ENCODE measurements at regions not wholly inside any gene's neighbourhood (a gene's known extent, or its start where the extent isn't known, plus 50 kb on each side); places are given as distances from the start of the nearest gene placed in this dataset.
"Not testable (repeated sequence)": the region's sequence is repeated elsewhere in the genome, so short reads cannot be mapped to it uniquely, and the experiment has no call there.

DNA sequence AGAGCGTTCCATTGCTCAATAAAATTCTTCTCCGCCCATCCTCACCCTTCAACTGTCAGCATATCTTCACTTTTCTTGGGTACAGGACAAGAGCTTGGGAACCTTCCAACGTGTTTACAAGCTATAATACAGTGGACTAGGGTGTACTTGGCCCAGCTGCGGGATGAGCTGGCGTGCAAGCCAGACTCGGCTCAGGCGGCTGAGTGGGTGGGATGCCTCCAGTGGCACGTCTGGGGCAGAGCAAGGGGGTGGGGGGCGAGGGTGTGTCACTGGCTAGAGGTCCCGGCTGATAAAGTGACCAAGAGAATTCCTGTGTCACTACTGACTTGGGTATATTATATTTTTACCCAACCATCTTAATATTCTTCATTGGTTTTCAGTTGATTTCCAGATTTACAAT is 179.7 kb downstream of the EVA1A start:
- no peak for FAIRE-seq

DNA sequence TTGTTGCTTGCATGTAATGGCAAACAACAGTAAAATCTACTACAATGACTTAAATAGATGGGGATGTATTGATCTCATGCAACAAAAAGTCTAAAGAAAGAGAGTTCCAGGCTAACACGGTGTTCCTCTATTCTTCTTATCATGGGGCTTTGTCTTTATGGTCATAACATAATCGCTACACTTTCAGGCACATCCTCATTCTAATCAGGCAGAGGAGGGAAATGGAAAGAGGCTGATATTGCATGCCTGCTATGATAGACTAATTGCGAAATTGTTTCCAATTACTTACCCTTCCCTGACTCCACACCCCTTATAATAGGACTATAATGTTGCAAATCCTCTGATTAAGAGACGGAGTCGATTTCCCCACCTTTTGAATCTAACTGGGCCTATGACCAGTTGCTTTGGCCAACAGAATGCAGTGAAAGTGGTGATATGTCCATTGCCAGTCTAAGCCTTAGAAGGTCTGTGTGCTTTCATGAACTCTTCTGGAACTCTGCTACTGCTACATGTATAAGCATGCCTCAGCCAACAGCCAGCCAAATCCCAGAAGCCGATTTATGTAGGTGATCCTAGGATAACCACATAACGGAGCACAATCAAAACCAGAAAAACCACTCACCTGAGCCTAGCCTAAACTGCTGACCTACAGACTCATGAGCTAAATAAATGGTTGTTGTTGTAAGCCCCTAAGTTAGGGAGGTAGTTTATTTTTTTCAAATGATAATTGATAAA is 180.3 kb upstream of the TACR1 start:
- FAIRE-seq: no peak

DNA sequence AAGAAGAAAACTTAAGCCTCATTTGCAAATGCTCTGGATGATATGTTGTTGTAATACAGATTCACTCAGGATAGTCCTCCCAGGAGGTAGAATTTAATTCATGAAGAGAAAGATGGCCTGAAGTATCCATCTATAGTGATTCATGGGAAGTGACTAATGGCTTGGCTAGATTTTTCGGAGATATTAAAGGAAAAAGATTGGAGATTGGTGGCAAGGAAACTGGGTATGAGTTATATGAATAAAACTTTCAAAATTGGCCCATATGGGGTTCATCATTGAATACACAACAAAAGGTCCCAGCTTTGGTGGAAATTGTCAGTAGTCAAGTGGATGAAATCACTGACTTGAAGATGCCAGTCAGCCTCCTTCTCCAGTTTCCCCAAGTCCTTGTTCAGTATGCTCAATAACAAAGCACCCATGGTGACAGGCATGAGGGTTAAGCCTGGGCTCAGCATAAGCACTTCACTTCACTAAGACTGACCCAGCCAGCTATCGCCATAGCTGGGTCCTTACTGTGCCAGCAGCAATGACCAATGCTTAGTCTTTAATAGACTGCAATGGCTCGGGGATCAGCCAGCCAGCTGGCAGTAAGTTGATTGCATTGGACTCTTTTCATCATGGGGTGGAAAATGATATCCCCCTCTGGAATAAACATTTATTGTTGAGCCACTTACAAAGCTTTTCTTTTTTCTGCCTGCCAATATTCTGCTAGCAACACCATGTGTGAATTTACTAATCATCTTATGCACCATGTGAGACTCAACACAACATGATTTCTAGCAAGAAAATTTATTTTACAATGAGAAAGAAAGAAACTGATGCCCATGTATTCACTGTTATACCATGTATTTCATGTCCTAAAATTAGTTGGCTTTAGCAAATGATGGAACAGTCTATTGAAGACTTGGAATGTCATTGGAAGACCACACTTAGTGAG is 176.6 kb upstream of the TACR1 start:
- FAIRE-seq: no peak

GRCh38 chr2:75374414-75374957 is 175.2 kb upstream of the TACR1 start:
- not testable (repeated sequence) for FAIRE-seq

- FAIRE-seq: no peak
Observed at GRCh38 chr2:75367401-75367800, 168.1 kb upstream of the TACR1 start.

DNA sequence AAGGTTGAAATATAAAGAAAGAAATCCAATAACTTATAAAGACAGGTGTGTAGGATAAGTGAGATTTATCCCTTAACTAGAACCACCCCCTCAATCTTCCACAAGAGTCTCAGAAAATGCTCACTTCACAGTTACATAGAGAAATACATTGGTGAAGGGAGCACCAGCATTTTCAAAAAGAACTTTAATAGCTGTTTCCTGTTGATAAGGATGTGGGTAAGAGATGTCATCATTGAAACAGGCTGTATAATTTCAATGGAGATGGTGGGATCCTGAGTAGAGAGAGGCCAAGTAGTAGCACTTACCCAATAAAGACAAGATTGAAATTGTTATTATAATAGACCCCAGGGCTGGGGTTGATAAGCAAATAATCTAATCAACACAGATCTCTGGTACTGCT is 162.2 kb upstream of the TACR1 start:
- FAIRE-seq: no peak

GRCh38 chr2:75360945-75361344 is 161.6 kb upstream of the TACR1 start:
- no peak for FAIRE-seq

- FAIRE-seq: no peak
Observed at GRCh38 chr2:75356865-75357264, 157.5 kb upstream of the TACR1 start.

GRCh38 chr2:75353131-75353530 is 153.8 kb upstream of the TACR1 start:
- FAIRE-seq: no peak

- no peak for FAIRE-seq
Observed at GRCh38 chr2:75348307-75348706, 149.0 kb upstream of the TACR1 start.

- FAIRE-seq: no peak
Observed at GRCh38 chr2:75344146-75344545, 144.8 kb upstream of the TACR1 start.

- FAIRE-seq: no peak
Observed at GRCh38 chr2:75342504-75343175, 143.3 kb upstream of the TACR1 start.

- no peak for FAIRE-seq
Observed at GRCh38 chr2:75340560-75340959, 141.2 kb upstream of the TACR1 start.

DNA sequence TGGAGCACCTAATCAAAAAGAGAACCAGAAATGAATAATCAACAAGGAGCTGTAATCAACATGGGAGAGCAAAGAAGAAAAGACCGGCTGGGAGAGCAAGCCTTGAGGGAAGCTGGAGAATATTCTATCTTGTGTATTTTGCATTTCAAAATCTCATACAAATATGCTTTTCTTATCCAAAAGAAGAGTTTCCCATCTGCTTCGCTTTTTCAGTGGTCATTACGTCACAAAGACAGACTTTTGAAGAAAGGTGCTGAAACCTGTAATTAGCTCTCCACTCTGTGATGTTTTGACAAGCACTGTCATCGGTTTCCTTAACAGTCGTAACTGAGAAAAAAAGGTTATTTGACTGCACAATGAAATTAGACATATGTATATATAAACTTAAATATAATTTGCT is 139.1 kb upstream of the TACR1 start:
- FAIRE-seq: no peak

- no peak for FAIRE-seq
Observed at GRCh38 chr2:75337619-75338018, 138.3 kb upstream of the TACR1 start.

- FAIRE-seq: no peak
Observed at GRCh38 chr2:75337016-75337415, 137.7 kb upstream of the TACR1 start.

DNA sequence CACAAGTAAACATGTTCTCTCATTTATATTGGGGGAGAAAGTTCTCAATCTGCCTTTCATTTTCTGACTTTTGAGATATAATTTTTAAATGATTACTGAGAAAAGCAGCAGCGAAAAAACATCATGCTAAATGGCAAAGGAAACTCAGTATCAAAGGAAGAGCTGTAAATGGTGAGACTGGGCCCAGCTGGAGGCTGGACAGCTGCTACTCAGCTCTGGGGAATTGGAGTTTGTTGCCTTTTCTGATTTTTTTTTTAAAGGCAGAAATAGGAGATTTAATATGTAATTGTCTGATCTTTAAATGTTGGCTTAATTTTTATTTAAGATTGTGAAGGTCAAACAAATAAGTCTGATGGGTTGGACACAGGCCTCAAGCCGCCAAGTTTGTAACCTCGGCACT is 137.1 kb upstream of the TACR1 start:
- no peak for FAIRE-seq

GRCh38 chr2:75334076-75334475 is 134.8 kb upstream of the TACR1 start:
- no peak for FAIRE-seq

DNA sequence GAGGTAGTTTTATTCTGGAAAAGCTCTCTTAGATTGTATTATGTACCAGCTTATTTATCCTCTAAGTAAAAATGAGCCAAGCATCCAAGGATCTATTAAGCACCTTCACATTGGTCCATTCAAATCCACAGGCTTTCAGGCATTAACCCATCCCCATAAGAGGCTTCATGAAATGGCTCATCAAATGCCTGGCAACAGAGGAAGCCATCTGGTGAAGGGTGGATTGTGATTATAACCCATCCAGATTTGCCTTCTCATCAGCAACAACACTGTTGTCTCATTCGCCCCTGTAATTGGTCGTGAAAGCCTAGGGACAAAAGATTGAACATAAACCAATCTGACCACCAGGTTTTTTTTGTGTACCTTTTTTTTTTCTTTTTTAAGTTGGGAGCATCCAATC is 134.3 kb upstream of the TACR1 start:
- no peak for FAIRE-seq

DNA sequence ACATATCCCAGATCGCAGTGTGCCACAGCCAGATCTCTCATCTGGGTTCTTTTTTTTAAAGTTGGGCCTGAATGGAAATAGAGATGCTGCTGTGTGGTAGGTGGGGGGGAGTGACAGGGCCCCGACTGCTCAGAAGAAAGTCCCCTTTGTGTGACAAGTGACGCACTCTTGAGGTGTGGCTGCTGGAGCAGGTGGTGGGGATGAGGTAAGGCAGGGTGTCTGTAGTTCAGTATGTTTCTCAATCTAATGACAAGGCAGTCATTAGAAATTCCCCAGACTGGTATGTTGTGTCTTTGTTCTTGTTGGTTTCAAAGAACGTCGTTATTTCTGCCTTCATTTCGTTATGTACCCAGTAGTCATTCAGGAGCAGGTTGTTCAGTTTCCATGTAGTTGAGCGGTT is 128.8 kb upstream of the TACR1 start:
- FAIRE-seq: no peak

DNA sequence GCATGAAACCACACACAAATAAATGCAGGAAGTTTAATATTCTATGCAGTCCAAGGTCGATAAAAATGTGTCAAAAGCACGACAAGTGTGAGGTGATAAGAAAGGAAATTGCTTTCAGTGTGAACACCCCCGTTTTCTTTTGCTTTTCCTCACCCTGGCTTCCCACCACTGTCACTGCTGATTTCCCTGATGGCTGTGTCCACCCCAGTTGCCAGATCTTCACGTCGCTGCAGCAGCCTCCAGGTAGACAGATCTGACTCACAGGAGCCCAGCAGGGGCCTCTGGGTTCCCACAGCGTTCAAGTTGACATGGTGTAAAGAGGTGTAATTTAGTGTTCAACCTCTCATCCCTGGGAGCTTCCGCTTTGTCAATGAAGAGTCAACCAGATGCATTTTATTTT is 128.0 kb upstream of the TACR1 start:
- FAIRE-seq: no peak

DNA sequence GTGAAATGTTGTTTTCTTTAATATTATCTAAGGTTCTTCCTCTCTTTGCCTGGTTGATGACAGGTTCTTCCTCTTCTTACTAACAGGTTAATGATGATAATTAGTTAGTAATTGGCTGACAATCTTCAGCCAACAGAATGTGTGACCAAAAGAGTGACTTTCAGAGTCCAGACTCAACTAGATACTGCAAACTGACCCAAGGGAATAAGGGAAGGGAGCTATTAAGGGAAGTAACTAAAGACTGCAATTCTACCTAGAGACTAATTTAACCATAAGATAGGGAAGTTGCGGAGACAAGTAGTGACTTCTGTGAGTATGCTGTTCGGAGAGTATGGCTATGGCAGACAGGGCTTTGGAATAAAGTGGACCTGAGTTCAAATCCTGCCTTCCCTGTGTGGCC is 127.3 kb upstream of the TACR1 start:
- FAIRE-seq: no peak

DNA sequence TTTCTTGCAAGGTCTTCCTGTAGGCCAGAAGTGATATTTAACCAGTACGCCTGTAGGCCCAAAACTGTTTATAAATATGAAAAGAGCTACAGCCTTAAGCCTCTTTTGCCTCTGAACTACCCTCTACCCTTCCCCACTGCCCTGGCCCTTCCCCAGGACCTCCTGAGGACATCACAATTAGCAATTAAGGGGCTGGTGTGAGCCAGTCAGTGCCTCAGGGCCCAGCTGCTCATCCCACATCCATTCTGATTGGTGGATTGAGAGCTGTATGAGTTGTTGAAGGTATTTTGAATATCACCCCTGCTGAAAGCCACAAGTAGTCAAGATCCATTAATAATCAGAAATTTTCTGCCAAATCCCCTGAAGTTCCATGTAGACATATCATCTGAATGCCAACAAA is 126.3 kb upstream of the TACR1 start:
- FAIRE-seq: no peak
